Kidney tubule cell (primary cell): ENCODE measurements at regions not wholly inside any gene's neighbourhood (a gene's known extent, or its start where the extent isn't known, plus 50 kb on each side); places are given as distances from the start of the nearest gene placed in this dataset.

ENCODE experiments used
- DNase-seq: peaks from one replicate; pipeline ENCODE4 v3.0.0-alpha.2; 2018; ENCODE audit warnings: low spot score

DNA sequence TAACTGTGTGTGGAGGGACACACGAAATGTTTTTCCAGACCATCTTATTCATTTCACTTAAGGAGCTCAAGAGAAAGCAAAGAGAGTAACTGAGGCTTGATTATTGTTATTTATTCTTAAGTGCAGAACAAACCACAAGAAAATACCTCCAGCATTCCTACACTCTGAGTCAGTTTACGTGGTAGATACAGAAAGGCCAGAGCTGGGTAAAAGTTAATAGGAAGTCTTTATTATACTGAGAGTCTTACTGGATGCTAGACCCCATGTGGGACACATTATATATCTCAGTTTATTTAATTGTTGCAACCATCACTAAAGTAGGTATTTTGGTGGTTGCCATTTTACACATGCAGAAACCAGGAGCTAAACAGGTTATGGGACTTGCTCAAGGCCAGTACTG is 261.4 kb upstream of the POU2AF2 start:
- peak; percentile 76 for DNase-seq

- DNase-seq = no peak
Measured at GRCh38 chr11:110982214-110982613, 263.3 kb upstream of the POU2AF2 start.

DNA sequence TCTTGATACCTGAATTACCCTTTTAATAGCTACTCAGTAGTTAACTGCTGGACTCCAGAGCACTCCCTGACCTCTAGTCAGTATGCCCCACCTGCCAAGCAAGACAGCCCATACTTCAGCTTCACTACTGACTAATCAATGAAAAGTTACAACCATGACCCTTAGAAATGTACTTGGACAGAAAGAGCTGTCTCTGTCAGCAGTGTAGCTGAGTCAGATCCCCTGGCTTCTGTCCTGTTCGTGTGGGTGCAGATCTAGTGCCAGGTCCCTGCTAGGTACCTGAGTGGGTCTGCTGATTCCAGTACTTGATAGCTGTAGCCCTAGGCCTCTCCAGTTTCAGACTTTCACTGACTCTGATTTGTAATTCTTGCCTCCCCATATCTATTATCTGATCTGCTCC is 265.8 kb upstream of the POU2AF2 start:
- DNase-seq = peak; percentile 62

DNA sequence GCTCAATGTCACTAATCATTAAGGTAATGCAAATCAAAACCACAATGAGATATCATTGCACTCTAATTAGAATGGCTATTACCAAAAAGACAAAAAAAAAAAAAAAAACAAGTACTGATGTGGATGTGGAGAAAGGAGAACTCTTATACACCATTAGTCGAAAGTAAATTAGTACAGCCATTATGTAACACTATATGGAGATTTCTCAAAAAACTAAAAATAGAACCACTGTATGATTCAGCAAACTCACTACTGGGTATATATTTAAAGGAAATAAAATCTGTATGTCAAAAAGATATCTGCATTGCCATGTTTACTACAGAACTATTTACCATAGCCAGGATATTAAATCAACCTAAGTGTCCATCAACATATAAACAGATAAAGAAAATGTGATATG is 265.4 kb upstream of the ARHGAP20 start:
- DNase-seq = no peak

- no peak for DNase-seq
Measured at GRCh38 chr11:110974731-110975130, 262.5 kb upstream of the ARHGAP20 start.

DNA sequence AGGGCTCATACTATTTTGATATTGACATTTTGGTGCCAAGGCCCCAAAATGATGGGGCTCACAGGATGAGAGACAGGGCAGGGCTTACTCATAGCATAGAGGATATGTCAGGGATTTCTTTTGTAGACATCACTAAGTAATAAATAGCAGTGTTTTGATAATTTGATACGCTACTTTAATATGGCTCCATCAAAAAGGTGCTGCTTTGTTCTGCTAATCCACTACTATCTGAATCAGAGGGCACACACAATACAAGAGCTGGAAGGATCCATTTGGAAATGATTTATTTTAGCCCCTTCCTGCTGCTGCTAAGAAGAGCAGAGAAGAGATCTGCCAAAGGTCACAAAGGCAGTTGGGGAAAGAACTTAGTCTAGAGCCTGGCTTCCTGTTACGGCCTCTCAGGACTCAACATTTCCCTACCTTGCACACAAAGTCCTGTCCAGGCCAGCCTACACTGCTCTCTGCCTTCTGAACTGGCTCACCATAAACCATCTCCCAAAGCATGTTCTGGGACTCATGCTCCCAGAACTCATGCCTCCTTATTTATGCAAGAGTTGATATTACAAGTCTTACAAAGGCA is 261.3 kb upstream of the ARHGAP20 start:
- no peak for DNase-seq

DNA sequence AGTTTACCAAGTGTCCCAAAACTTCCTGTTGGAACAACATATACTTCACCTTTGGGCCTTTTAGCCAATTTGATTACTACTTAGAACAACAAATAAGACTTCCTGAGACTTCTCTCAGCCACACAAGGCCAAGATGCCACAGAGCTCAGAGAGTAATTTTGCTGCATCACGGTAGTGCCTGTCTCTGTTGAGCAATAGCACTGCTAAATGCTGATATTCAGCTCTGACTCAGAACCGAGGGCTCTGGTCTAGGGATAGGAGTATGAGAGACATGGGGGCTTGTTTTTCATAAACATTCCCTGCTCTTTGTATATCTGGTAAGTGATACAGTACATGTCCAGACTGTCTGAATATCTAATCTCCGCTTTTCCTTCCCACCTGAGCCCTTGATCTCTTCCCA is 260.4 kb upstream of the ARHGAP20 start:
- no peak for DNase-seq

DNA sequence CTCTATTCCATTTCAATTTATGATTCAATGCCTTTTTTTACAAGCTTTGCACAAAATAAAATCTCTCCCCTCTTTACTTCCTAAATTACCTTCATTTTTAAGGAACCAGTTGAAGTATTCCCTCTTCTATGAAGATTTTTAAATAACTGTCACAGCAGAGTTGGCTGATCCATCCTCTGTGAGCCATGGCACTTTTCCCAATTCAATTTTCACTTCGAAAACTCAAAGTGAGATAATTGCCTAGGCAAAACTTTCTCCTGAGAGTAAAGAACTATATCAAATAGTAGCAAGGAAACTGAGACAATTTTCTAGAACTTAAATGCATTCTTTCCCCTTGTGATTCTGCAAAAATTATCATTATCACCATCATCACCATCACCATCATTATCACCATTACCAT is 259.9 kb upstream of the ARHGAP20 start:
- DNase-seq = no peak

GRCh38 chr11:110971140-110971539 is 258.9 kb upstream of the ARHGAP20 start:
- DNase-seq = peak; percentile 64

DNA sequence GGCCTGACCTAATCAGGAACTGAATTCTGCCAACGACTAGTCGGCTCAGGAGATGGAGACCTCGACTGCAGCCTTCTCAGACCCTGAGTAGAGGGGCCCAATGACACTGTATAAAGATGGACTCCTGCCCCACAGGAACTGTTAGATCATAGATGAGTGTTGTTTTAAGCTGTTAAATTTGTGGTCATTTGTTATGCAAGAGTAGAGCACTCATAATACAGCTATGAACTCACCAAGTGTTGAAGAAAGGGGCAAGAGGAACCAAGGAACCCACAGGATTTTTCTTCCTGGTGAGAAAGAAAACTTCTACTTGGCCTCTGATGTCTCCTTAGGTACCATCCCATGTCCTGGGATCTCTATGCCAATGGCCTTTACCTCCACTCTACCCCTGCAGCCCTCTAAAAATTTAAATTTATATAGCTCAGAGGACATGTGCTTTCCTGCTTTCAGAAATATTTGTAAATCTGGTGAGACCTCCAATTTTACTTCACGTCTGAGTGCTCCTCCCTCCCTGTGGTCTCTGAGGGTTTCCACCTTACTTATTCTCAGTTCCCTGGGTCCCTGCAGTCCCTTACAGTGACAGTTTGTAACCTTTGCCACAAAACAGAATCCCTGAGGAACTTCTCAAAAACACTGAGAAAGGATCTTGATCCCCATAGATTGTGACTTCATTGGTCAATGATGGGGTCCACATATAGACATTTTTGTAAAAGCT is 256.3 kb upstream of the ARHGAP20 start:
- no peak for DNase-seq

- DNase-seq = no peak
Measured at GRCh38 chr11:110966131-110966530, 253.9 kb upstream of the ARHGAP20 start.

DNA sequence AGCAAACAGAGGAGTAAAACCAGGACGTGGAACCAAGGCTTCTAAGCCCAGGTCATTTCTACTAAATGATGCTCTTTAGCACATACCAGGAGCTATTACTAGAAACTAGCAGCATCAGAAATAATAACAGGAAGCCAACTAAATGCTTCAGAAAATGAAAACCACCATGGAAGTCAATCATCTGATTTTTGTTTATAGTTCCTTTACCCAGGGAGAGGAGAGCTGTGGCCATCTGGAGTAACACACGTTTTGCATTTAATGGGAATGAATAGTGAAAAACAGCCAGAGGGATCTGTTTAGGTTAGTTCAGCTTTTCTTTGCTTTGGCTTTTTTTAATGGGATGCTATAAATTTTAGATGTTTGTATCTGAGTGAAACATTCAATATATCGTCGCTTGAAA is 250.7 kb upstream of the ARHGAP20 start:
- no peak for DNase-seq

DNA sequence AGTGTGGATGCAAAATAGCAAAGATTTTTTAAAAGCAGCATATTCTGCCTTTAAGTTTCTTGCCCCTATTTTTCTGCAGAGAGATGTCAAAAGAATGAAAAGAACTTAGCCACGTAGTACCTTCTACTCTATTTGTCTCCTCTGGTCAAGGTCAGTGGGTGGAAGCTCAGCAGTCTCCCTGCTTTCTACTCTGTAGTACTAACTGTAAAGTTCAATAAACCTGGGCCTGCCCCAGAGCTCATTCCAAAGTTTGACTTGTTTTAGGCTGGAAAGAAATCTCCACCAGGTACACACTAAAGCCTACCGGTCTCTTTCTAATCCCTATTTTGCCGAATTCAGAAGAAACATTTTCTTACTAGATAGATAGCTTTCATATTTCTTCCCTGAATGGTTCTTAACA is 247.9 kb upstream of the ARHGAP20 start:
- DNase-seq = no peak

- no peak for DNase-seq
Measured at GRCh38 chr11:110958216-110958615, 246.0 kb upstream of the ARHGAP20 start.

DNA sequence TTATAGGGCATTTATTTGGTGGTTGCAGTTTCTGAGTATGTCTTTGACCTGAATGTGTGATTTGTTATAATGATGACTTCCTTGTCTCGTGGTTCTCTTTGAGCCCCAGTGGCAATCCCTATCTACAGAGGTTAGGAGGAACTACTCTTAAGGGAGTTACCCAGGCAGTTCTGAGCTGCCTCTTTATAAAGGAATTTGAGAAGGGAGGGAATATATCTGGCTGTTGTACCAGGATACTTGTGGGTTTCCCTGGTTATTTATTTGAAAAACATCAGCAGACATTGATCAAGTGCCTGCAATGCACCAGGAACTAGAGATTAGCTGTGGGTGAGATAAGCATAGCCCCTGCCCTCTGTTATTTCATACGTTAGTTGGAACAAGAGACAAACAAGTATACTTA is 243.5 kb upstream of the ARHGAP20 start:
- peak; percentile 4 for DNase-seq

DNA sequence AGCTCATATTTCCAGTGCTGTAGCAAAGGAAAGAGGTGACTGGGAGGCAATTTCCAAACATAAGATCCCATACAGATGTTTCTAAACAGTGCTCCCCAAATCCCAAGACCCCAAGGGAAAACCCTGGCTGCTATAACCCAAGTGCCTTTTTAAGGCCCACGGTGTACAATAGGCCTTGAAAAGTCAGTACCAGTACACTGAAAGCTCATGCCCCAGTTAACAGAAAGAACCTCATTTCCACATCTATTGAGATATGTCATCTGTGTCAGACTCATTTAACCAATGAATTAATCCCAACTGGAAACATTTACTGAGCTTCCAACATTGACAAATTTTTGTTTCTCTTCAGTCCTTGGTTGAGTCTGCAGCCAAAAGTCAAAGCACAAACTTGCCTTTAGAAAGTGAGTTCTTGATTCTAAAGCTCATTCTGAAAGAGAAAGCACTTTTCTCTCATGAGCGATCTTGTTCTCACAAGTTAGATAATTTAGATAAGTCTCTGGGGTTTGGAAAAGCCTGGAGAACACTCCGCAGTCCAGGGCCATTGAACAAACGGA is 239.8 kb upstream of the ARHGAP20 start:
- no peak for DNase-seq

GRCh38 chr11:110951037-110951949 is 239.1 kb upstream of the ARHGAP20 start:
- DNase-seq = no peak

DNA sequence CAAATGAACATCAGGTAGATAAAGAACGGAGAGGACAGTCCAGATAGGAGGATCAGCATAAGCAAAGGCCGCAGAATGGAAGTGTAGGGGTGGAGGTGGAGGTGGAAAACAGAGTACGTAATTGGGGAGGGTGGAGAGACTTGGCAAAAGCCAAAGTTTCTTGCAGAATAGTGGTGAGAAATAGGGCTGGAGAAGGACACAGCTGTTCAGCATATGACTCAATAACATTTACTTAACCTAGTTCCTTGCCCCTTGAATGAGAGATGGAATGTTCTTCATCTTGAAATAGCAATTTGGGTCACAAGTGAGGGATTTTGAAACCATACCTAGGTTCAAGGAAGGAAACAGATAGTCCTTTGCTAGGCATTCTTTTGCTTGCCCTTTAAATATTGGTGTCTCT is 235.9 kb upstream of the ARHGAP20 start:
- DNase-seq = no peak

- DNase-seq = no peak
Measured at GRCh38 chr11:110947096-110947495, 234.9 kb upstream of the ARHGAP20 start.

GRCh38 chr11:110939471-110939870 is 227.2 kb upstream of the ARHGAP20 start:
- no peak for DNase-seq

DNA sequence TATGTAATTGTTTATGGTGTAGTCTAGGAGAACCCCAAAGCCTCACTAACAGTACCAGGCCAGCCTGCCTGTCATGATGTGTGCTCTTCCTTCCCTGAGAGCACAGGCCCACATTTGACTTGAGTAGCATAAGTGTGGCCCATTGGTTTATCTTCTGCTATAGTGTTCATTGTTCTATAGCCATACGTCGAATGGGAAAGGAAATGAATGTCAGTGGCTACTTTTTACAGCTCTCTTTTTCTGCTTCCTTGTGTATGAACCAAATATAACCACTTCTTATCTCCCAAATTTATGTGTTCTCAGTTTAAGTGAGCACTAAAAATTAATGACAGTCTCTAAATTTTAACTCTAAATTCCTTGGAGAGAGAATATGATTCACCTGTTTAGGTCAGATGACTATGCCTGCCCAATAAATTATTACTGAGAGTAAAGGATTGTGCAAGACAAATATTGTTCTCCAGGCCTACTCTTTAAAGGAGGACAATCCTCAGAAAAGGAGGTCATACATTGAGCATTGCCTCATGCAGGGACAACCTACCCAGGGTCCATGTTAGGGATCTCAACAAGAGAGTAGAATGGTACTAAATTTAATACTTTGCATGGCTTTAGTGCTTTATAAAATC is 222.9 kb upstream of the ARHGAP20 start:
- DNase-seq = peak; percentile 15

- peak; percentile 34 for DNase-seq
Measured at GRCh38 chr11:110929129-110929528, 216.9 kb upstream of the ARHGAP20 start.
